Osteoblast (primary cell): ENCODE measurements at regions not wholly inside any gene's neighbourhood (a gene's known extent, or its start where the extent isn't known, plus 50 kb on each side); places are given as distances from the start of the nearest gene placed in this dataset.
A peak's percentile ranks its signal among the peaks of the same experiment; 100 is the strongest.

ENCODE experiments used
- DNase-seq: peaks from one replicate; pipeline ENCODE4 v3.0.0; 2011; ENCODE audit warnings: low spot score, mixed read lengths; ENCODE audit not compliant: insufficient read length; ENCODE audit errors: missing footprints
- H2AFZ ChIP-seq: 2 replicates; pipeline ENCODE4 v1.6.0; 2011; ENCODE audit warnings: mild to moderate bottlenecking, low read length
- H3K27ac ChIP-seq: 2 replicates; pipeline ENCODE4 v1.5.1; 2011; ENCODE audit warnings: mild to moderate bottlenecking, low read depth, low read length, moderate library complexity
- H3K27me3 ChIP-seq: 2 replicates; pipeline ENCODE4 v1.6.0; 2012; ENCODE audit warnings: mild to moderate bottlenecking, control low read depth, inconsistent platforms, low read length, moderate library complexity; ENCODE audit not compliant: insufficient read depth
- H3K36me3 ChIP-seq: 2 replicates; pipeline ENCODE4 v1.5.1; 2011; ENCODE audit warnings: mild to moderate bottlenecking, low read length, control low read depth, moderate library complexity; ENCODE audit not compliant: insufficient read depth
- H3K4me1 ChIP-seq: 2 replicates; pipeline ENCODE4 v1.5.1; 2011; ENCODE audit warnings: mild to moderate bottlenecking, low read length, control low read depth, moderate library complexity; ENCODE audit not compliant: insufficient read depth
- H3K4me2 ChIP-seq: 2 replicates; pipeline ENCODE4 v1.6.0; 2011; ENCODE audit warnings: mild to moderate bottlenecking, low read length; ENCODE audit not compliant: insufficient read depth
- H3K4me3 ChIP-seq: fragments of 200-600 bp; sonication (generic); 3 replicates; pipeline ENCODE4 v1.5.1; 2012; ENCODE audit warnings: mild to moderate bottlenecking, low read length, inconsistent platforms; ENCODE audit not compliant: insufficient read depth
- H3K79me2 ChIP-seq: 2 replicates; pipeline ENCODE4 v1.6.0; 2012; ENCODE audit warnings: mild to moderate bottlenecking, low read length, control low read depth, inconsistent platforms; ENCODE audit not compliant: insufficient read depth
- H3K9me3 ChIP-seq: 2 replicates; pipeline ENCODE4 v1.5.1; 2011; ENCODE audit warnings: low read depth, low read length, control low read depth
- H4K20me1 ChIP-seq: 2 replicates; pipeline ENCODE4 v1.6.0; 2012; ENCODE audit warnings: mild to moderate bottlenecking, low read length, control low read depth; ENCODE audit not compliant: insufficient read depth
- CTCF ChIP-seq: IDR thresholded peaks from 2 replicates; pipeline ENCODE4 v1.5.1; 2011; ENCODE audit warnings: mild to moderate bottlenecking, low read depth, low read length, moderate library complexity; ENCODE audit errors: extremely low read depth

GRCh38 chrX:49760290-49760890 lies 64.6 kb upstream of the PAGE1 start:
- no peak for TF ChIP-seq CTCF
- H3K9me3 ChIP-seq = no peaks in the 10 kb centered on the region
- H3K4me2 ChIP-seq = no peak overlapping the region
- H3K4me1 ChIP-seq = no peaks in the 10 kb centered on the region
- DNase-seq = no peak
- H2AFZ ChIP-seq = no peak overlapping the region
- H3K4me3 ChIP-seq = no peak overlapping the region
- no peaks in the 10 kb centered on the region for H3K36me3 ChIP-seq
- H3K27ac ChIP-seq = no peak overlapping the region
- H4K20me1 ChIP-seq = no peaks in the 10 kb centered on the region
- H3K27me3 ChIP-seq = peaks cover 6% of the 10 kb centered on the region
- H3K79me2 ChIP-seq = no peaks in the 10 kb centered on the region

DNA sequence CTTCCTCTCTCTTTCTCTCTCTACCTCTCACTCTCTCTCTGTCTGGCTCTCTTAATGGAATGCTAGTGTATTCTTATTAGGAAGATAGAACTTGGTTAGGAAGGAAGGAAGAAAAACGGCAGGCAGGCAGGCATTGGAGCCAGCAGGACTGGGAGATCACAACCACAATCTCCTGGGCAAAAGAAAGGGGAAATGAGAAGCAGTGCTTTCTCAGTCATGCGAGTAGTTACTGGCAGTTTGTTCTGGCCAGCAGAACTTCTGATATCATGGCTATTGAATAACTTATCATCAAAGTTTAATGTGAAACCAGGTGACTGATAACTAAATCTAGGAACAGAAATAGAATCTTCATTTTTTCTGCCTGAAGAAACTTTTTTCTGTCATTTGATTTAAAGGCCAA lies 60.9 kb upstream of the PAGE1 start:
- no peak for TF ChIP-seq CTCF
- Histone ChIP-seq H3K79me2 (no peaks in the 10 kb centered on the region), H3K36me3 (no peaks in the 10 kb centered on the region), H3K4me3 (no peak overlapping the region), H4K20me1 (no peaks in the 10 kb centered on the region), H2AFZ (no peak overlapping the region), H3K27me3 (peaks cover 18% of the 10 kb centered on the region), H3K9me3 (no peaks in the 10 kb centered on the region), H3K27ac (no peak overlapping the region), H3K4me2 (no peak overlapping the region), H3K4me1 (no peaks in the 10 kb centered on the region)
- DNase-seq = no peak

GRCh38 chrX:49754233-49754857 lies 58.6 kb upstream of the PAGE1 start:
- no peak for DNase-seq
- Histone ChIP-seq H4K20me1 (no peaks in the 10 kb centered on the region), H2AFZ (no peak overlapping the region), H3K79me2 (no peaks in the 10 kb centered on the region), H3K4me3 (no peak overlapping the region), H3K4me2 (no peak overlapping the region), H3K27ac (no peak overlapping the region), H3K36me3 (no peaks in the 10 kb centered on the region), H3K9me3 (no peaks in the 10 kb centered on the region), H3K4me1 (no peaks in the 10 kb centered on the region), H3K27me3 (peaks cover 23% of the 10 kb centered on the region)
- TF ChIP-seq CTCF = peak; percentile 82

- no peak overlapping the region for H3K4me2 ChIP-seq
- H4K20me1 ChIP-seq = no peaks in the 10 kb centered on the region
- no peaks in the 10 kb centered on the region for H3K4me1 ChIP-seq
- no peaks in the 10 kb centered on the region for H3K9me3 ChIP-seq
- peaks cover 25% of the 10 kb centered on the region for H3K27me3 ChIP-seq
- no peak for TF ChIP-seq CTCF
- H2AFZ ChIP-seq = no peak overlapping the region
- no peak overlapping the region for H3K27ac ChIP-seq
- no peak for DNase-seq
- no peaks in the 10 kb centered on the region for H3K36me3 ChIP-seq
- H3K79me2 ChIP-seq = no peaks in the 10 kb centered on the region
- no peak overlapping the region for H3K4me3 ChIP-seq
Observed at GRCh38 chrX:49753691-49754090, 57.9 kb upstream of the PAGE1 start.
